Fibroblast of the aortic adventitia (primary cell): ENCODE measurements at regions not wholly inside any gene's neighbourhood (a gene's known extent, or its start where the extent isn't known, plus 50 kb on each side); places are given as distances from the start of the nearest gene placed in this dataset.

Experiments used
- DNase-seq: peaks from one replicate; pipeline ENCODE4 v3.0.0-alpha.2; 2010; ENCODE audit warnings: low read depth
- H3K4me3 ChIP-seq: 2 replicates; pipeline ENCODE4 v1.5.1; 2011; ENCODE audit warnings: low read depth, mild to moderate bottlenecking, control low read depth, low read length, moderate library complexity
- CTCF ChIP-seq: IDR thresholded peaks from 2 replicates; pipeline ENCODE4 v1.5.1; 2011; ENCODE audit warnings: mild to moderate bottlenecking, low read length, control low read depth, inconsistent platforms; ENCODE audit not compliant: insufficient read depth

GRCh38 chr17:33892717-33893591 lies 362.1 kb upstream of the CCL2 start:
- H3K4me3 ChIP-seq: no peak overlapping the region
- DNase-seq: no peak
- no peak for TF ChIP-seq CTCF

DNA sequence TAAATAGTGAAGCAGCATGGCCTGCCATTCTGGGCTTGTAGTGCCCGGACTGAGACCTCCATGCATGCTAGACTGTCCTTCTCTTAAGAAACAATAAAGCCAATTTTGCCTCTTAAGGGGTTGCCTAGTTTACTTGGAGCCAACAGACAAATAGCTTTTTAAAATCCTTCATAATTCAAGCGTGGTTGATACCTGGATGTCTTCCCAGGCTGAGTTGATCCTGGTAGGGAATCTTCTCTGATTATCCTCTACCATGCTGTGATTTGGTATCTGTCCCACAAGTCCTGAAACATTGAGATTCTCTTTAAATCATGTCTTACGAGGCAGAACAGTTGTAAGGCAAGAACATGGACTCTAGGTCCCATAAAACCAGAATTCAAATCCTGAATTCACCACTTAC lies 359.6 kb upstream of the CCL2 start:
- no peak overlapping the region for H3K4me3 ChIP-seq
- no peak for DNase-seq
- no peak for TF ChIP-seq CTCF

- no peak for DNase-seq
- TF ChIP-seq CTCF: no peak
- no peak overlapping the region for H3K4me3 ChIP-seq
Observed at GRCh38 chr17:33896263-33896662, 358.8 kb upstream of the CCL2 start.

- no peak for DNase-seq
- H3K4me3 ChIP-seq: no peak overlapping the region
- TF ChIP-seq CTCF: no peak
Observed at GRCh38 chr17:33901085-33901484, 354.0 kb upstream of the CCL2 start.

GRCh38 chr17:33902901-33903449 lies 352.1 kb upstream of the CCL2 start:
- no peak for TF ChIP-seq CTCF
- no peak overlapping the region for H3K4me3 ChIP-seq
- no peak for DNase-seq

DNA sequence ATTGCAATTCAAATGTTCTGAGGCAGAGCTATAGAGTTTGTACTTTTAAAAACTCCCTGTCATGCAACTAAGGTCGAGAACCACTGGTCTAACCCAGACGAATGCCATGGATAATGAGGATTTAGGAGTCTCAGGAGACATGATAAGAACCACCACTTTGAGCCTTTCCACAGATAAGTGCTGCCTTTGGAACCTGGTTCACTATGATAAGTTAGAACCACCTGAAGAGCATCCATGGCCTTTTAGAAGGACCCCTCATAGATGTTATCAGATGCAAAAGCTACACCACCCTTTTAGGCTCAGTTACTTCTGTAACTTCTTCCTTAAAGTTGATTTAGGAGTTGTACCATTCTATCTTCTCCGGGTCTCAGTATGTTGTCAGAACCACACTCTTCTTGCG lies 350.6 kb upstream of the CCL2 start:
- TF ChIP-seq CTCF: no peak
- H3K4me3 ChIP-seq: no peak overlapping the region
- DNase-seq: no peak
